NCI-H446 (cell line): ENCODE measurements at regions not wholly inside any gene's neighbourhood (a gene's known extent, or its start where the extent isn't known, plus 50 kb on each side); places are given as distances from the start of the nearest gene placed in this dataset.
A peak's percentile ranks its signal among the peaks of the same experiment; 100 is the strongest.

Source experiments
- DNase-seq, 2 experiments: peaks; one replicate each; lab custom pipeline; 2025; lab: John Stamatoyannopoulos, UW

DNA sequence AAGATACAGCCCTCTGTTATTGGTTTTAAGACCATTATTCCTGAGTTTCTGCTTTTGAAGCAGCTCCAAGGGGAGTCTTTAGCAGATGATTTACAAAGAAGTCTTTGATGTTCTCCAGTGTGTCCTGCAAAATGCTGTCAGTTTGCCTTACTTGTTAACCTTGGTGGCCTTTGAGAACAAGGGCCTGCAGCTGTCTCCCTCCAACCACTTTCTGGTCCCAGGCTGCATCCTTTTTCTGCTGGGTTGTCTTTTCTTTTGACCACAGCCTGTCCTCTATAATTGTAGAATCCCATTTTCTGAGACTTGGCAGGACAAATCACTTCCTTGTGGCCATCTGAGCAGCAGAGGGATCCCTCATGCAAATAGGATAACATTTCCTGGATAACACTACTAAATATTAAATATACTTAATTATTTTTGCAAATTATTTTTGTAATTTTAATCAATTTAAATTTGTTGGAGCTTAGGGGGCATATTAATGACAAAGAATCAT, 281.4 kb downstream of the DMRT2 start:
- no peak for DNase-seq

GRCh38 chr9:1332156-1332555, 282.0 kb downstream of the DMRT2 start:
- DNase-seq, result no peak

- no peak for DNase-seq
These were observed 285.0 kb downstream of the DMRT2 start for GRCh38 chr9:1335174-1335573.

DNA sequence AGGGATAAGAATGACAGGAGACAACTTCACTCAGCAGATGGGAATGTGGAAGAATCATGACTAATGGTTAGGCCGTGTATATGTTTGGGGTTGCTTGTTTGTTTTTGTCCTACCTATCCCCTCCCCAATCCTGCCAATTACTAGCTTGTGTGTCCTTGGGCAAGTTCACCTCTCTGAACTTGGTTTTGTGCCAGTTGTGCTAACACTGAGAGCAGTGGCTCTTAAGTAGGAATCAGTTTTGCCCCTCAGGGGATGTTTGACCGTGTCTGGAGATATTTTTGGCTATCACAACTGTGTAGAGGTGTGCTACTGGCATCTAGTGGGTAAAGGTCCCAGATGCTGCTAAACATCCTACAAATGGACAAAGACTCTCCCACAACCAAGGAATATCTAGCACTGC, 287.0 kb downstream of the DMRT2 start:
- DNase-seq, result no peak

DNA sequence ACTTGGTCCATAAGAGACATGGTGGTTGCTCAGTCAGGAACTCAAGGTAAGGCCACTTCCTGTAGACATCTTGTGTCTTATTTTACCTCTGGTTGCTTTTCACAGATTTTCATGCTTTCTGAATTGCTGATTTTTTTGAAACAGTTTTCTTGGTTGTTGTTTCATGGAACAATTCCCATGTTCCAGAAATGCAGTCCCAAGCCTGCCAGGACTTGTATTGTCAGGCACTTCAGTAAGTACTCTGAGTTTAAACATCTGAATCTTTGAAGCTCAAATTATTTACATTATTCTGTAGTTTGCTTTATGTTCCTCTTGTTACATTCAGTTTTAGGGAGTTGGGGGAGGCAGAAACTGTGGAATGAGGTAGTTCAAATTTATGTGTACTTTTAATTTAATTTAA, 290.2 kb downstream of the DMRT2 start:
- no peak for DNase-seq

- DNase-seq, result no peak
These were observed 303.1 kb downstream of the DMRT2 start for GRCh38 chr9:1353291-1353690.

GRCh38 chr9:1354086-1354485, 303.9 kb downstream of the DMRT2 start:
- no peak for DNase-seq

GRCh38 chr9:1354606-1355005, 304.4 kb downstream of the DMRT2 start:
- no peak for DNase-seq

DNA sequence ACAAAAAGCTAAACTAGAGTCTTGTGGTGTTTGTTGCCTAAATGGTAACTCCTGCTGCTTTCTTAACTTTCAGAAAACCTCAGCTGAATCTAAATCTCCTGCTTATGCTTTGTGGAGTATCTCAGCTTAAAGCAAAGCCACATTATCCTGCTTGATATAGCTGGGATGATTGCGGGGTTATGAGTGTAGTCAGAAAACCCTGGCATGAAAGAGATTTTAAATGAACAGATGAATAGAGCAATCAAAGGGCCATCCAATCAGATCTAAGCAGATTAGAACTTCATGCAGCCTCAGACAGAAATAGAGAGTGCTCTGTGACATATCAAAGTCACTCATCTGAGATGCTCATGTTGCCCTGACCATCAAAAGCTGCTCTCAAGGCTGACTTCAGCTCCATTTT, 305.5 kb downstream of the DMRT2 start:
- DNase-seq, result no peak

DNA sequence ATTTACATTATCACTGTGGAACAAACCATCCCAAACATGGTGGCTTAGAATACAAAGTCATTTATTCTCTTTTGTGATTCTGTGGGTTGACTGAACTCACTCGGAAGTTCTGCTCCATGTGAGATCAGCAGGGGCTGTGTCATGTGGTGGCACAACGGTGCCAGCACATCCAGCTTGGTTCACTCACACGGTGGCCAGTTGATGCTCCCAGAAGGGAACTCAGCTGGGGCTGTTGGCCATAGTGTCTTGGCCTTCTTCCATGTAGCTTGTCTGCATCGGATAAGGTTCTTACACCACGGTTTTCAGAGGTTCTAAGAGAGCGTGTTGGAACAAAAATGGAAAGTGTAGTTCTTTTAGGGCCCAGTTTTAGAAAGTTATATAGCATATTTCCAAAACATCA, 312.7 kb downstream of the DMRT2 start:
- DNase-seq, result no peak

GRCh38 chr9:1366276-1366675, 316.1 kb downstream of the DMRT2 start:
- DNase-seq, result peak; percentile 21 to 60

DNA sequence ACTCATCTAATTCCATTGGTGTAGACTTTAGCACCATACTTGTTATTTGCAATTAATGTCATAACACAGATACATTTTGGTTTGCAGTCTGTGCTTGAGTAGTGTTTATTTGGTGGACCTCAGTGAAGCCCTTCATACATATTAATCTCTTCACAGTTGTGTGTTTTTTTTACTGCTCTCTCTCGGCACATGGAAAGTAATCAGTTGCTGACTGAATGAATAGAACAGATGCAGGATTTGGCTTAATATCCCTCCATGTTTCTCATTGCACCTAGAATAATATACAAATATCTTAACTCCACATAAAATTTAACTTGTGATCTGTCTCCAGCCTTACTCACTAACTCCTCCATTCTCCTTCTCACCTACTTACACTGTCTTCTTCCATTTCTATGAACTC, 319.1 kb downstream of the DMRT2 start:
- no peak for DNase-seq

- DNase-seq, result no peak
These were observed 323.3 kb downstream of the DMRT2 start for GRCh38 chr9:1373445-1373844.

GRCh38 chr9:1383899-1384455, 333.8 kb downstream of the DMRT2 start:
- DNase-seq, result no peak

DNA sequence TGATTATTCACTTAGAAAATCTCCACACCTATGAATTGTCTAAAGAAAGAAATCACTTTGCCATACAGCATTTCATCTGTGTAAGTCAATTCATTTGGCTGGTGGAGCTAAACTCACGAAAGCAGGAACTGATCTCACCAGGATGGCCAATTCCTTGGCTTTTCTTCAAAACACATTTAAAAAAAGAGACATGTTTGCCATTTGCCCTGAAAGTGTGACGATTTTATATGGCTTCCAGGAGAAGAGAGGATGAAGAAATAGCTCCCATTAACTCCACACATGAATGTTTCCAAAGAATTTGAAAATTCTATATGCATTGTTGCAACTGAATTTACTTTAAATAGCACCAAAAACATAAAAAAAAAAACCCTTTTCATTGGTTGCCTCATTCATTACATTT, 334.7 kb downstream of the DMRT2 start:
- no peak for DNase-seq

GRCh38 chr9:1386420-1386819, 336.3 kb downstream of the DMRT2 start:
- no peak for DNase-seq

DNA sequence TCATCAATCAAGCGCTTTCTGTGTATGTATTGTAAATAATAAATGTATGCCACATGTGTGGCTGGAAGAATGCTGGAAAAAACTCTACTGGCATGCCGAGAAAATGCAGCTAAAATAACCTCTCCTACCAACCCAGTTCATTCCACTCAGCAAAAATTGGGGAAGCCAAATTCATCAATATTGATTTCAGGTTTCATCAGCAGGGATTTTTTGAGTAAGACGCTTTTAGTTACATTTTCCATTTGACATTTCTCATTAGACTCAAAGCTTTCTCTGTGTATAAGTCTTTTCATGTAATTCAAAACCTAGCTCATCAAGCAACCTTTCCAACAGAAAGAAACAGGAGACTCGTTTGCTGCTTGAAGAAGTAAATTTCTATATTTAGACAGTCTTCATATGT, 338.1 kb downstream of the DMRT2 start:
- no peak for DNase-seq

DNA sequence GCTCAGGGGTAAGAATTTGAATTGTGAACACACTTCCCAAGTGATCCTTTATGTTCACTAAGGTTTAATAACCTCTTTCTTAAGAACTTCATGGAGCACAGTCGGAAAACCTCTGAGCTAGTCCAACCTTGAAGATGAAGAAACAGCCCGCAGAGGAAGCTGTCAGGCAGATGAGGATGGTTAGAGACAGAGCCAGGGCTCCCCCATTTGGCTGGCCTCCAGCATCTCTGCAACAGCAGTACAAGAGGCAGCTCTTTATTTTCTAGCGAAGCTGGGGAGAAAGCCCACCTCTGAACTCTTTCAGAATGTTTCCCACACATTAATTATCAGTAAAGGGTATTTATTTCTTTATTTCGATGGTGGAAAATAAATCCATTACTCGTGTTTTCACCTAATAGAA, 350.8 kb downstream of the DMRT2 start:
- DNase-seq, result no peak

GRCh38 chr9:1404940-1405339, 354.8 kb downstream of the DMRT2 start:
- DNase-seq, result no peak

DNA sequence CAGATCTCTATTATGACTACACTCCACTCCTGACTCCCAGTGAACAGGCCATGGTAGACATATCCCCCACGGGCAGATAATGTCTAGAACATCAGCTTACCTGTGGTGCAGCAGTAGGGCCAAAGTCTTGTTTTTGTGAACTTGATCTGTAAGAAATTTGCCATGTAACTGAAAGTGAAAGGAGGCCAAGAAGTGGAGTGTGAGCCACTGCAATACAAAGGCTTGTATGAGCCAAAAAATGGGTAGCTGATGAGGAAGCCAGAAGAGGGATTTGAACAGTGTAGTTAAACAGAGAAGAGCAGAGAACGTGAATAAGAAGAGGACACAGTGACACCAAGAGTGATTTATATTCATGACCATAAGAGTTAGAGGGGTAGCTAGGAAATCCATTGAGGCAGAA, 361.7 kb downstream of the DMRT2 start:
- no peak for DNase-seq

GRCh38 chr9:1414711-1415131, 364.6 kb downstream of the DMRT2 start:
- no peak for DNase-seq

DNA sequence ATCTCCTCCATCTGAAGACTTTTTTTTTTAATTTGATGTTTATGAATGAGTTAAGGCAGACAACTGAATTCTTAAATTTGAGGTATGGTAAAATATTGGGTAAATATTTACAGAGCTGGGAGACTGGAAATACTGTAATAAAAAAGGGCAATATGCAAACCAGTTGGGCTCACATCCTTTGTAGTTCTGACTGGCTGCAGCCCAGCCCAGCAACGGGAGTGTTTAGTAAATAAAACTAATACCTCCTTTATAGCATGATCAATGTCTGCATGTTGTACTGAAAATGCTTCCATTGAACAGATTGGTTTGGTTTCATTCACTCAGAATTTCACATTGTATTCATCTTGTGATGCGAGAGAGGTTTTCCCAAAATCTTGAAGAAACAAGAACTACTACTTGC, 365.0 kb downstream of the DMRT2 start:
- DNase-seq, result no peak

GRCh38 chr9:1416261-1416660, 366.1 kb downstream of the DMRT2 start:
- DNase-seq, result no peak

DNA sequence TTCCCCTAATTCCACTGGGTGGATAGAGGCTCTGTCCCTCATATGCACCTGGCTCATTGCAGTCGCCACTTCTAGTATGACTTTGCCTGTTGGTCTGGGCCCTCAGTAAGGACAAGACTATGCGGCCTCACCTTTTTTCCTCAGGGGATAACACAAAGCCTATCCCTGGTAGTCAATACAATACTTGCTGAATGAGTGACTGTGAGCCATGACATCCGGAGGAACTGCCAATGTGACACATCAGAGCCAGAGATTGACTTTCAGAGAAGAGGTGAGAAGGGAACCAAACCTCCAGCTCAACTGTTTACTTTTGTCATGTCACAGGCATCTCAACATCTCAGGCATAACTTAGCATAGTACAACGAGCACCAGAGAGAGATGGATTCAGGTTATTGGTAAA, 371.3 kb downstream of the DMRT2 start:
- no peak for DNase-seq

DNA sequence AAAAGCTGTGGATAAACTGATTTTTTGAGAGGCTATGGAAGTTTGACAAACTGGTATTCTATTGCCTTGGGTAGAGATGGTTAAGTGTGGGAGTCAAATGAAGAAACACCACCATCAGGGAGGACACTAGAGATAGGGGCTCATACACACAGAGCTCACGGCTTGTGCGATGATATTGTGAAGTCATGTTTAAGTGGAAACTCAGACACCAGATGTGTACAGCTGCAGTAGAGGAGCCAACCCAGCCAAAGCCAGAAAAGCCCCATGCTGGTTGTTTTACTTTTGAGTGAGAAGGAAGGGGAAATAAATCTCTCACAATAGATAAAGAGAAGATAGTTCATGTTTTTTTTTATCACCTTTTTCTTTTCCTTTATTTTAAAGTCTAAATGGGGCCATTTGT, 377.7 kb downstream of the DMRT2 start:
- no peak for DNase-seq
